Smooth muscle cell (in vitro differentiated cells): ENCODE measurements at regions not wholly inside any gene's neighbourhood (a gene's known extent, or its start where the extent isn't known, plus 50 kb on each side); places are given as distances from the start of the nearest gene placed in this dataset.

ENCODE experiments used
- DNase-seq: peaks from one replicate; lab custom pipeline; 2025; ENCODE audit not compliant: unreplicated experiment; lab: John Stamatoyannopoulos, UW
- H2AFZ ChIP-seq: fragments of 200-600 bp; sonication (generic); 2 replicates; pipeline ENCODE4 v1.6.0; 2016; ENCODE audit warnings: antibody characterized with exemption, low read depth, mild to moderate bottlenecking
- H3F3A ChIP-seq: fragments of 200-600 bp; sonication (generic); 2 replicates; pipeline ENCODE4 v1.6.0; 2017; ENCODE audit warnings: antibody characterized with exemption, low read depth
- H3K27ac ChIP-seq: fragments of 200-600 bp; sonication (generic); 2 replicates; pipeline ENCODE4 v1.5.1; 2016; ENCODE audit warnings: low read depth, mild to moderate bottlenecking
- H3K27me3 ChIP-seq: fragments of 200-600 bp; sonication (generic); 2 replicates; pipeline ENCODE4 v1.6.1; 2016; ENCODE audit warnings: low read depth, mild to moderate bottlenecking
- H3K36me3 ChIP-seq: fragments of 200-600 bp; sonication (generic); 2 replicates; pipeline ENCODE4 v1.5.1; 2016; ENCODE audit warnings: low read depth
- H3K4me1 ChIP-seq: fragments of 200-600 bp; sonication (generic); 2 replicates; pipeline ENCODE4 v1.5.1; 2016; ENCODE audit warnings: low read depth
- H3K4me2 ChIP-seq: fragments of 200-600 bp; sonication (generic); 2 replicates; pipeline ENCODE4 v1.6.0; 2016; ENCODE audit warnings: mild to moderate bottlenecking
- H3K4me3 ChIP-seq: fragments of 200-600 bp; sonication (generic); 2 replicates; pipeline ENCODE4 v1.5.1; 2016; ENCODE audit warnings: mild to moderate bottlenecking
- H3K79me2 ChIP-seq: fragments of 200-600 bp; sonication (generic); 2 replicates; pipeline ENCODE4 v1.6.0; 2016; ENCODE audit warnings: low read depth, mild to moderate bottlenecking
- H3K9ac ChIP-seq: fragments of 200-600 bp; sonication (generic); 2 replicates; pipeline ENCODE4 v1.6.0; 2016; ENCODE audit warnings: low read depth
- H3K9me3 ChIP-seq: fragments of 200-600 bp; sonication (generic); replicated peaks from 2 replicates; pipeline ENCODE4 v1.5.1; 2016; ENCODE audit warnings: low read depth
- H4K20me1 ChIP-seq: fragments of 200-600 bp; sonication (generic); 2 replicates; pipeline ENCODE4 v1.6.0; 2016; ENCODE audit warnings: low read depth
- WGBS: methylation state at CpG from one replicate; pipeline ENCODE4 v1.1.7; 2016; ENCODE audit warnings: low lambda C conversion rate; 5-methylcytosine and 5-hydroxymethylcytosine counted together
- TF ChIP-seq, protein P1 (sequence below): fragments of 200-600 bp; sonication (generic); IDR thresholded peaks from 2 replicates; pipeline ENCODE4 v1.5.1; 2017; ENCODE audit warnings: borderline replicate concordance, mild to moderate bottlenecking, antibody characterized with exemption; ENCODE audit not compliant: insufficient read depth, poor library complexity, severe bottlenecking

DNA sequence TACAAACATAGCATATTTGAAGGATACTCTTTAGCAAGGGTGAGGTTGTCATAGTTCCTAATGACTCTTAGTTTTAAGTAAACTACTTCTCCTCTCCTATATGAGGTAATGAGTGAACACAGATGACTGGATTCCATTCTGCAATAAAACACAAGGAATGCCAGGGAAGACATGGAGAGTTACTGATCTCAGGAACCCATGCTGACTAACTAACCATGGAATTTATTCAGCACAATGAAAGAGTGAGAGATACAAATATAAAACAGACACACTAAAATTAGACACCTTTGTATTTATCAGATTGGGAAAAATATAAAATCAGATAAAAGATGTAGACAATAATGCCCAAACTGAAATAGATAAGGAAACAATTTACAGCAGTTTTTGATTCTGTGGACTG, 1525.9 kb upstream of the SLC10A2 start:
- TF ChIP-seq, protein P1, sequence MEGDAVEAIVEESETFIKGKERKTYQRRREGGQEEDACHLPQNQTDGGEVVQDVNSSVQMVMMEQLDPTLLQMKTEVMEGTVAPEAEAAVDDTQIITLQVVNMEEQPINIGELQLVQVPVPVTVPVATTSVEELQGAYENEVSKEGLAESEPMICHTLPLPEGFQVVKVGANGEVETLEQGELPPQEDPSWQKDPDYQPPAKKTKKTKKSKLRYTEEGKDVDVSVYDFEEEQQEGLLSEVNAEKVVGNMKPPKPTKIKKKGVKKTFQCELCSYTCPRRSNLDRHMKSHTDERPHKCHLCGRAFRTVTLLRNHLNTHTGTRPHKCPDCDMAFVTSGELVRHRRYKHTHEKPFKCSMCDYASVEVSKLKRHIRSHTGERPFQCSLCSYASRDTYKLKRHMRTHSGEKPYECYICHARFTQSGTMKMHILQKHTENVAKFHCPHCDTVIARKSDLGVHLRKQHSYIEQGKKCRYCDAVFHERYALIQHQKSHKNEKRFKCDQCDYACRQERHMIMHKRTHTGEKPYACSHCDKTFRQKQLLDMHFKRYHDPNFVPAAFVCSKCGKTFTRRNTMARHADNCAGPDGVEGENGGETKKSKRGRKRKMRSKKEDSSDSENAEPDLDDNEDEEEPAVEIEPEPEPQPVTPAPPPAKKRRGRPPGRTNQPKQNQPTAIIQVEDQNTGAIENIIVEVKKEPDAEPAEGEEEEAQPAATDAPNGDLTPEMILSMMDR, result no peak
- Histone ChIP-seq H3K4me3 (no peak overlapping the region), H3K9ac (no peak overlapping the region), H3K9me3 (no peaks in the 10 kb centered on the region), H3K27me3 (no peaks in the 10 kb centered on the region), H3K79me2 (no peaks in the 10 kb centered on the region), H2AFZ (no peak overlapping the region), H3F3A (no peaks in the 10 kb centered on the region), H3K36me3 (no peaks in the 10 kb centered on the region), H4K20me1 (no peaks in the 10 kb centered on the region), H3K27ac (no peak overlapping the region), H3K4me1 (no peaks in the 10 kb centered on the region), H3K4me2 (no peak overlapping the region)
- DNase-seq, result no peak

DNA sequence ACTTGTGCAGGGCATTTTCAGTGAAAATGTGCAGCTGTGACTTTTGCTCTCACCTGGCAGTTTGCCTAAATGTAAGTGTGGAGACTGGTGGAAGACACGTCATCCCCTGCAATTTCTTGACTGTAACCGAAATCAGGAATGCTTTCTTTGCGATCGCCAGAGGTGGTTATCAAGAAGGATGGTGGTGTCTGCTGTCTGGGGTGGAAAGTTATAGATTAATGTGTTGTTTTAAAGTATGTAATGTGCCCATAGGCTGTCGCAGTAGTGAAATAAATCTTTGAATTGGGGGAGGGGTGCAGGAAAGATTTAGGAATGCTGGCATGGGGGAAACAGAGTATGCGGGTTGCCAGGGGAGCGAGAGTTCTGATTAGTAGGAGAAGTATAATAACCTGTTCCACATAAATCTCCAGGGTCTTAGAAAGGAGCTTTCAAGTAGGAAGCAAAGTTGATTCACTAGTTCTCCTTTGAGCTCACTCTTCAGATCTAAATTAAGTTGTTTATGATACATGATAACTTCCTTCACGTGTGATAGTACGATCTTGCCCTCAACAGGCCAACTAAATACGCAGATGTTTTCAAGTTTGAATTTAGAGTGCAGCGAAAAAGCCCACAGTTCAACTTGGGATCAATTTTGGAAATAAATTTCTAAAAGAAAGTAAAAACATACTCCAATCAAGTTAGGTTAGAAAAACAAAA, 1520.0 kb upstream of the SLC10A2 start:
- TF ChIP-seq, protein P1, result no peak
- Histone ChIP-seq H2AFZ (no peak overlapping the region), H3K36me3 (no peaks in the 10 kb centered on the region), H3K4me2 (no peak overlapping the region), H4K20me1 (no peaks in the 10 kb centered on the region), H3K9me3 (no peaks in the 10 kb centered on the region), H3K79me2 (no peaks in the 10 kb centered on the region), H3K27me3 (no peaks in the 10 kb centered on the region), H3K4me3 (no peak overlapping the region), H3K9ac (no peak overlapping the region), H3K4me1 (no peaks in the 10 kb centered on the region), H3F3A (no peaks in the 10 kb centered on the region), H3K27ac (no peak overlapping the region)
- WGBS, result 82% methylated on average over 11 of the region's 11 CpGs
- DNase-seq, result no peak

DNA sequence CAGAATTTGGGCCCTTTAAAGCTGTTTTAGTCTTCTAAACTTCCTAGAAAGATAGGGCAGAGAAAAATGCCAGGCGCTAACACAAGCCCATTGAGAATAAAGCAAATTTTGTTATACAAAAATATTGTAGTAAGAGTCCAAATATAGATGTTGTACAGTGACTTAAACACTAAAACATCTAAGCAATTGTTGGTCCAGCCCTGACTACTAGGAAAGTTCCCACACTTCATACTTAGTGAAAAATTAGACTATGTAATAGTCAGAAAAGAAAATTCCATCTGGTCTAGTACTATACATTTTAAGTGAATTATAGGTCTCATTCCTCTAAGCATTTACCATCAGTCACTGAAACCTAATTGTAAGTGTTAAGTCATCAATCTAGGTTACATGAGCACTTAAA, 1518.3 kb upstream of the SLC10A2 start:
- no peak overlapping the region for H2AFZ ChIP-seq
- H3F3A ChIP-seq, result no peaks in the 10 kb centered on the region
- TF ChIP-seq, protein P1, result no peak
- H3K4me2 ChIP-seq, result no peak overlapping the region
- no peaks in the 10 kb centered on the region for H3K79me2 ChIP-seq
- no peak overlapping the region for H3K4me3 ChIP-seq
- H3K9me3 ChIP-seq, result no peaks in the 10 kb centered on the region
- no peaks in the 10 kb centered on the region for H3K4me1 ChIP-seq
- WGBS, result 93% methylated on average over 1 of the region's 1 CpG
- no peaks in the 10 kb centered on the region for H4K20me1 ChIP-seq
- H3K27me3 ChIP-seq, result no peaks in the 10 kb centered on the region
- H3K9ac ChIP-seq, result no peak overlapping the region
- no peaks in the 10 kb centered on the region for H3K36me3 ChIP-seq
- H3K27ac ChIP-seq, result no peak overlapping the region
- no peak for DNase-seq

- Histone ChIP-seq H3K79me2 (no peaks in the 10 kb centered on the region), H4K20me1 (no peaks in the 10 kb centered on the region), H3K4me3 (no peak overlapping the region), H3K9ac (no peak overlapping the region), H3K9me3 (no peaks in the 10 kb centered on the region), H3K4me1 (no peaks in the 10 kb centered on the region), H3F3A (no peaks in the 10 kb centered on the region), H3K27me3 (no peaks in the 10 kb centered on the region), H3K36me3 (no peaks in the 10 kb centered on the region), H2AFZ (no peak overlapping the region), H3K4me2 (no peak overlapping the region), H3K27ac (no peak overlapping the region)
- TF ChIP-seq, protein P1, result no peak
- WGBS, result 79% methylated on average over 2 of the region's 2 CpGs
- DNase-seq, result no peak
These were observed 1514.7 kb upstream of the SLC10A2 start for GRCh38 chr13:104580931-104581330.
